ENCODE measurements at regions not wholly inside any gene's neighbourhood (a gene's known extent, or its start where the extent isn't known, plus 50 kb on each side); places are given as distances from the start of the nearest gene placed in this dataset.

GRCh38 chr13:69283301-69283700 lies 824.3 kb upstream of the ATXN8OS start:
- H3K27me3 Mint-ChIP-seq (ENCODE audit: insufficient read depth, unreplicated experiment) = no peaks in the 10 kb centered on the region
- TF ChIP-seq CTCF (IDR thresholded peaks at IDR 0.05; ENCODE audit: insufficient read depth in 1 of 2, low read depth in 1 of 2, low read length in 1 of 2, severe bottlenecking in 1 of 2, unreplicated experiment in 1 of 2) = no peak
- intact Hi-C loops (cut with micrococcal nuclease; ENCODE audit: unreplicated experiment) = no loop called here
- H3K4me1 Mint-ChIP-seq (ENCODE audit: low read depth, unreplicated experiment) = no peaks in the 10 kb centered on the region
- CTCF ChIA-PET = no interaction called here
- no peaks in the 10 kb centered on the region for H3K36me3 ChIP-seq (ENCODE audit: control insufficient read depth, insufficient read depth, low read length)
- H3K9me3 ChIP-seq = no peaks in the 10 kb centered on the region
- H3K4me1 ChIP-seq = no peaks in the 10 kb centered on the region
- H3K36me3 Mint-ChIP-seq (ENCODE audit: insufficient read depth, unreplicated experiment) = no peaks in the 10 kb centered on the region
- H3K9me3 Mint-ChIP-seq (ENCODE audit: unreplicated experiment) = no peaks in the 10 kb centered on the region
- no peak overlapping the region for H3K27ac Mint-ChIP-seq (ENCODE audit: unreplicated experiment)
- H3K4me3 ChIP-seq (ENCODE audit: low read depth, low read length) = no peak overlapping the region
- no TSS peak for BruUV-seq (replicated peaks)
- no peak for DNase-seq
- POLR2A ChIA-PET = no interaction called here
- H3K27me3 ChIP-seq (replicated peaks; ENCODE audit: control insufficient read depth, insufficient read depth, low read length) = no peaks in the 10 kb centered on the region
- H3K4me3 Mint-ChIP-seq (ENCODE audit: unreplicated experiment) = no peak overlapping the region

- ChIA-PET CTCF (interaction anchor here (0.6 kb wide), 1 partner anchor 505 kb away, joined by 5 read pairs; no protein-coding TSS in a partner anchor), POLR2A (no interaction called here)
- TF ChIP-seq CTCF (IDR thresholded peaks at IDR 0.05; ENCODE audit: insufficient read depth in 1 of 2, low read depth in 1 of 2, low read length in 1 of 2, severe bottlenecking in 1 of 2, unreplicated experiment in 1 of 2) = no peak
Observed at GRCh38 chr13:69280399-69280798, 827.2 kb upstream of the ATXN8OS start.

GRCh38 chr13:69279213-69279612 lies 828.4 kb upstream of the ATXN8OS start:
- no peaks in the 10 kb centered on the region for H3K36me3 Mint-ChIP-seq (ENCODE audit: insufficient read depth, unreplicated experiment)
- H3K9me3 Mint-ChIP-seq (ENCODE audit: unreplicated experiment) = no peaks in the 10 kb centered on the region
- DNase-seq = no peak
- H3K4me3 ChIP-seq (ENCODE audit: low read depth, low read length) = no peak overlapping the region
- no peak for TF ChIP-seq CTCF (IDR thresholded peaks at IDR 0.05; ENCODE audit: insufficient read depth in 1 of 2, low read depth in 1 of 2, low read length in 1 of 2, severe bottlenecking in 1 of 2, unreplicated experiment in 1 of 2)
- no peaks in the 10 kb centered on the region for H3K27me3 ChIP-seq (replicated peaks; ENCODE audit: control insufficient read depth, insufficient read depth, low read length)
- H3K27me3 Mint-ChIP-seq (ENCODE audit: insufficient read depth, unreplicated experiment) = no peaks in the 10 kb centered on the region
- ChIA-PET POLR2A (no interaction called here), CTCF (no interaction called here)
- H3K4me3 Mint-ChIP-seq (ENCODE audit: unreplicated experiment) = no peak overlapping the region
- H3K36me3 ChIP-seq (ENCODE audit: control insufficient read depth, insufficient read depth, low read length) = no peaks in the 10 kb centered on the region
- no TSS peak for BruUV-seq (replicated peaks)
- H3K27ac Mint-ChIP-seq (ENCODE audit: unreplicated experiment) = no peak overlapping the region
- intact Hi-C loops (cut with micrococcal nuclease; ENCODE audit: unreplicated experiment) = no loop called here
- H3K4me1 Mint-ChIP-seq (ENCODE audit: low read depth, unreplicated experiment) = no peaks in the 10 kb centered on the region
- 0 out of 2 replicates have a peak, but pooled peaks cover under 1% of the 10 kb centered on the region for H3K4me1 ChIP-seq
- H3K9me3 ChIP-seq = no peaks in the 10 kb centered on the region

More at GRCh38 chr13:69280399-69280798, 827.2 kb upstream of the ATXN8OS start:
- Mint-ChIP-seq H3K27ac (ENCODE audit: unreplicated experiment) (no peak overlapping the region), H3K4me1 (ENCODE audit: low read depth, unreplicated experiment) (no peaks in the 10 kb centered on the region), H3K27me3 (ENCODE audit: insufficient read depth, unreplicated experiment) (no peaks in the 10 kb centered on the region), H3K36me3 (ENCODE audit: insufficient read depth, unreplicated experiment) (no peaks in the 10 kb centered on the region), H3K4me3 (ENCODE audit: unreplicated experiment) (no peak overlapping the region), H3K9me3 (ENCODE audit: unreplicated experiment) (no peaks in the 10 kb centered on the region)
- intact Hi-C loops (cut with micrococcal nuclease; ENCODE audit: unreplicated experiment) = no loop called here
- Histone ChIP-seq H3K27me3 (replicated peaks; ENCODE audit: control insufficient read depth, insufficient read depth, low read length) (no peaks in the 10 kb centered on the region), H3K9me3 (no peaks in the 10 kb centered on the region), H3K36me3 (ENCODE audit: control insufficient read depth, insufficient read depth, low read length) (no peaks in the 10 kb centered on the region), H3K4me3 (ENCODE audit: low read depth, low read length) (no peak overlapping the region), H3K4me1 (no peaks in the 10 kb centered on the region)
- no TSS peak for BruUV-seq (replicated peaks)
- DNase-seq = no peak

Data from Caco-2 (cell line).